Epithelial cell of prostate (primary cell): ENCODE measurements at regions not wholly inside any gene's neighbourhood (a gene's known extent, or its start where the extent isn't known, plus 50 kb on each side); places are given as distances from the start of the nearest gene placed in this dataset.
"Not testable (repeated sequence)": the region's sequence is repeated elsewhere in the genome, so short reads cannot be mapped to it uniquely, and the experiment has no call there.

Source experiments
- DNase-seq: peaks from one replicate; pipeline ENCODE4 v3.0.0-alpha.2; 2011; ENCODE audit warnings: low read depth, low spot score
- H3K27ac ChIP-seq: fragments of 450-650 bp; 2 replicates; pipeline ENCODE4 v1.5.1; 2017; ENCODE audit warnings: mild to moderate bottlenecking

GRCh38 chr12:11534064-11534463 lies 115.4 kb upstream of the ETV6 start:
- DNase-seq, result no peak

GRCh38 chr12:11535127-11535526 lies 114.3 kb upstream of the ETV6 start:
- no peak overlapping the region for H3K27ac ChIP-seq
- DNase-seq, result no peak

More at GRCh38 chr12:11534064-11534463, 115.4 kb upstream of the ETV6 start:
- no peak overlapping the region for H3K27ac ChIP-seq

DNA sequence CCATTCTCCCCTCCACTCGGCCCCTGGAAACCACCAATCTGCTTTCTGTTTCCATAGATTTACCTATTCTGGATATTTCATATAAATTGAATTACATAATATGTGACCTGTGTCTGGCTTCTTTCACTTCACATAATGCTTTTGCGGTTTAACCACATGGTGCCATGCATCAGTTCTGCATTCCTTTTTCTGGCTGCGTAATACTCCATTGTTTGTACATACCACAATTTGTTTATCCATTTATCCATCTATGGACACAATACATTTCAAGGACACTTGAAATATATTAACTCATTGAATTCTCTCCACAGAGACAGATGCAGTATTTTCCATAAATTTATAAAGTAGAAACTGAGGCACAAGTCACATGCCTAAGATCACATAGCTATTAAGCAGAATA lies 110.3 kb upstream of the ETV6 start:
- no peak overlapping the region for H3K27ac ChIP-seq
- DNase-seq, result no peak

DNA sequence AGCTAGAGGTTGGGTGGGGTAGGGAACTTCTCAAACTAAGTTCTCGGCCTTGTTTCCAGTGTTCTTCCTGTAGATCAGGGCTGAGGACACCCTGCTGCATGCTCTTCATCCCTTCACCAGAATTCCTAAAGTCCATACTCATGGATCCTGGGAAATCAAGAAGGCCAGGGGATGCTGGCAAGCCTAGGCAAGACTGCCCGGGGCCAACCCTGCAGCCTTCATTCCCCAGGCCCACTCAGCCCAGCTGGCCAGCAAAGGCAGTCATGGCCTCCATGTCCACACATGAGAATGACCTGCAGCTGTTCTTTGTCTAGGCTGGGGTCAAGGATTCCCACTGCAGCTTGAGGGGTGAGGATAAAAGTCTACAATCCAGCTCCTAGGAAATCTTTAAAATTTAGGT lies 109.3 kb upstream of the ETV6 start:
- DNase-seq, result no peak
- no peak overlapping the region for H3K27ac ChIP-seq

DNA sequence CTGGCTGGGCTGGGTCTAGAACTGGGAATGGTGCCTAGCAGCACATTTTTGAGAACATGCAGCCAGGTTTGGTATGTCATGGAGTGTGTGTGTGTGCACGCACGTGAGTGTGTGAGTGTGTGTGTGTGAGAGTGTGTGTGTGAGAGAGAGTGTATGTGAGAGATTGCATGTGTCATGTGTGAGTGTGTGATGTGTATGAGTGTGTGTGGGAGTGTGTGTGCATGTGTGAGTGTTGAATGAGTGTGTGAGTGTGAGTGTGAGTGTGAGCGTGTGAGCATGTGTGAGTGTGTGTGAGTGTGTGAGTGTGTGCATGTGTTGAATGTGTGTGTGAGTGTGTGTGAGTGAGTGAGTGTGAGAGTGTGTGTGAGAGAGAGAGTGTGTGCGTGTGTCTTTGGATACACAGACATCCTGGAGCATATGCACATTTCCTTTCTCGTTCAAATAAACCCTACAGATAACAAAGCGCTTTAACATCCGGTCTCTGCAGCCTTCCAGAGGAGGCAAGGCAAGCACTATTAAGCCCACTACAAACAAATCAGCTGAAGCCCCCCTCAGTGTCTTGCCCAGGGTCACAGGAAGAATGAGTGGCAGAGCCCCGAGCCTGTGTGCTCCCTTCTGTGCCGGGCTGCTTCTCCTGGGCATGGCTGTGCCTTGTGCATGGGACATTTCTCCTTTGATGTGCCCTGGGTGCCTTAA lies 108.7 kb upstream of the ETV6 start:
- no peak overlapping the region for H3K27ac ChIP-seq
- DNase-seq, result no peak

DNA sequence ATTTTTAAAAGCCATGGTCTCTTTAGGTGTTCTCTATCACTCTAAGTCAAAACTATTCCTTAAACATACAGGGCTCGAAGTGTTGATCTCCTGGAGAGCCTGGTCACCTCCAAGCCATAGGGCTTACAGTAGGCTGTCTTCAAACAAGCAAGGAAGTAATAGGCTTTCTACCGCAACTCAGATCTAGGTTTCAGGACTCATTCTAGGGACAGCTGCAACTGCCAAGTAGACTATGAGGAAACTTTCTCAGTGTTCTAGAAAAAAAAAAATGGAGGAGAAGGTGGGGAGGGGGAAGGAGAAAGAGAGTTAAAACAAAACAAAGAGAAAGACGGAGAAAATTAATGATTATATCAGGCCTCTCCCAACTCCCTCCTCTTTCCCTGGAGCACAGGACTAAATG lies 106.9 kb upstream of the ETV6 start:
- no peak overlapping the region for H3K27ac ChIP-seq
- no peak for DNase-seq

GRCh38 chr12:11543457-11544158 lies 105.9 kb upstream of the ETV6 start:
- H3K27ac ChIP-seq, result no peak overlapping the region
- peak; percentile 55 for DNase-seq

GRCh38 chr12:11545484-11546330 lies 103.8 kb upstream of the ETV6 start:
- no peak overlapping the region for H3K27ac ChIP-seq
- no peak for DNase-seq

- not testable (repeated sequence) for H3K27ac ChIP-seq, DNase-seq
Observed at GRCh38 chr12:11546582-11547270, 102.7 kb upstream of the ETV6 start.

DNA sequence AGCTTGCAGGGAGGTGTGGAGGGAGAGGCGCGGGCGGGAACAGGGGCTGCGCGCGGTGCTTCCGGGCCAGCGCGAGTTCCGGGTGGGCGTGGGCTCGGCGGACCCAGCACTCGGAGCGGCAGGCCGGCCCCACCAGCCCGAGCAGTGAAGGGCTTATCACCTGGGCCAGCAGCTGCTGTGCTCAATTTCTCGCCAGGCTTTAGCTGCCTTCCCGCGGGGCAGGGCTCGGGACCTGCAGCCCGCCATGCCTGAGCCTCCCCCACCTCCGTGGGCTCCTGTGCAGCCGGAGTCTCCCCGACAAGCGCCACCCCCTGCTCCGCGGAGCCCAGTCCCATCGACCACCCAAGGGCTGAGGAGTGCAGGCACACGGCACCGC lies 102.2 kb upstream of the ETV6 start:
- not testable (repeated sequence) for DNase-seq, H3K27ac ChIP-seq

GRCh38 chr12:11549119-11549518 lies 100.4 kb upstream of the ETV6 start:
- no peak for DNase-seq
- H3K27ac ChIP-seq, result no peak overlapping the region

DNA sequence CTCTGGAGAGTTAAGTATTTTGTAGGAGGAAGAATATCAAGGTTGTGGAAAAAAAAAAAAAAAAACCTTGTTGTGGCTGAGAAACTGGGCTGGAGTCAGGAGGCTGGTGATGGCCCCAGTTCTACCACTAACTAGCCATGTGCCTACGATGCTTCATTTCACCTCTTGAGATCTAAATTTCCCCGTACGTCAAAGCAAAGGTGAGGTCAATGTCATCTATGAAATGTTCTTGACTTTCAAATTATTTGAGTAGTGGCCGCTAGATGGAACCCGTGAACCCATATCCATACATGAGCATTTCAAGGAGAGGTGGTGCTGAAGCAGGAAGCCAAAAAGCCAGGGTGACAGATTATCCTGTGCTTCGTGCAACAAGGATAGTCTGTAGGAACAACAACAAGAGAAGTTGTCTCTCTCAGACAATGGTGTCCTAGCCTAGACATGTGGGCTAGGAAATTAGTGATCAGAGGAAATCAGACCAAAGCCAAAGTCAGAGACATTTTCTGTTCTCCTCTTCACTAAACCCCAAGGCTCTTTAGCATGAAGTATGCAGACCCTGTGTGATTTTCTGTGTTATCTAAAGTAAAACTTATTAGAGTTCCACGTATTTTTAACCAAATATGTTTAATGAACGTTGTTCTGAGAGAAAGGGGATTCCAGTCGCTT lies 95.5 kb upstream of the ETV6 start:
- DNase-seq, result no peak

GRCh38 chr12:11555195-11555594 lies 94.3 kb upstream of the ETV6 start:
- H3K27ac ChIP-seq, result no peak overlapping the region
- DNase-seq, result no peak

More for the DNA sequence above, 95.5 kb upstream of the ETV6 start:
- no peak overlapping the region for H3K27ac ChIP-seq

DNA sequence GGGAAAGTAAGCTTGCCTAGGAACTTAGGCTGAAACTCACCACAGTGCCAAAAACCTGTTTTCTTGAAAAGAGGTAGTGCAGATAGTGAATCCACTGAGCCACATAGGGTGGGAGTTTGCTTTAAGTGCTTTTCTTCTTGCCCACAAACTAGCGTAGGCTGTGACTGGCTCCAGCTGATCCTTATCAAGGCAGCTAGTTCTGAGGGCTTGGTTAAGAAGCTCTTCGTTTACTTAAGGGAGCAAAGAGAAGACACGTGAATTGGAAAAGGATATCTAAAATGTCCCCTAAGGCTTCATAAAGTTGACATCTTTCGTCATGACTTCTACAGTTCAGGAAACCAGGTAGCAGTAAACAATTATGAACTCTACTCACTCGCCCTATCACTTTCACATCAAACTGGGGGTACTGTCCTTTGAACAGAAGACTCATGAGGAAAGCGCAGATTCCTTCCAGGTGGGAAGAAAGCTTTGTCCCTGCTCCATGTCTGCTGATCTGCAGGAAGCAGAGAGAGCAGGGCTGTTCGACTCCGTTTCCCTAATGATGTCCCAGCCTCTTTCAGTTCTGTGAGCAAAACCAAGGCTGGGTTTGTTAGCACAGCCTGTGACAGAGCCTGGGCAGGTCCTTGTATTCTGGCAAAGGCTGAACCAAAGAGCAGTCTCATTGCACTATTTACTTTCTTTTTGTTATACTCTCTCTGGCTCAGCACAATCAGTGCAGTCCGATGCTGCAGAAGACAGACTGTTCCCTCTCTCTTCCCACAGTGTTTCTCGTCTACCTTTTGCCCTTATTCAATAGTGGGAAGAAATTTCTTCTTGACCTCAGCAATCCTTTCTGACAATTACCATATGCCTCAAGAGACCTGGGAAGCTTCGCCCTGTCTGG lies 93.5 kb upstream of the ETV6 start:
- no peak for DNase-seq
- no peak overlapping the region for H3K27ac ChIP-seq

- H3K27ac ChIP-seq, result no peak overlapping the region
- no peak for DNase-seq
Observed at GRCh38 chr12:11556682-11557081, 92.8 kb upstream of the ETV6 start.

- no peak overlapping the region for H3K27ac ChIP-seq
- no peak for DNase-seq
Observed at GRCh38 chr12:11559626-11560340, 89.7 kb upstream of the ETV6 start.

GRCh38 chr12:11561411-11561810 lies 88.1 kb upstream of the ETV6 start:
- DNase-seq, result no peak
- H3K27ac ChIP-seq, result peak overlapping the region; percentile 10
